ENCODE measurements at regions not wholly inside any gene's neighbourhood (a gene's known extent, or its start where the extent isn't known, plus 50 kb on each side); places are given as distances from the start of the nearest gene placed in this dataset.

GRCh38 chr12:91890742-91891141 lies 254.9 kb downstream of the BTG1 start:
- TF ChIP-seq CTCF (IDR thresholded peaks at IDR 0.05): no peak
- TF ChIP-seq POLR2AphosphoS5 (IDR thresholded peaks at IDR 0.05): no peak
- TF ChIP-seq POLR2A (IDR thresholded peaks at IDR 0.05): no peak
